GM19035 (cell line): ENCODE measurements at regions not wholly inside any gene's neighbourhood (a gene's known extent, or its start where the extent isn't known, plus 50 kb on each side); places are given as distances from the start of the nearest gene placed in this dataset.

Experiments used
- ATAC-seq: cut with Tn5 transposase; IDR thresholded peaks from one replicate; pipeline ENCODE4 v1.9.1; 2021; ENCODE audit not compliant: unreplicated experiment

GRCh38 chr17:68749349-68750207 lies 148.4 kb upstream of the FAM20A start:
- ATAC-seq: no peak

DNA sequence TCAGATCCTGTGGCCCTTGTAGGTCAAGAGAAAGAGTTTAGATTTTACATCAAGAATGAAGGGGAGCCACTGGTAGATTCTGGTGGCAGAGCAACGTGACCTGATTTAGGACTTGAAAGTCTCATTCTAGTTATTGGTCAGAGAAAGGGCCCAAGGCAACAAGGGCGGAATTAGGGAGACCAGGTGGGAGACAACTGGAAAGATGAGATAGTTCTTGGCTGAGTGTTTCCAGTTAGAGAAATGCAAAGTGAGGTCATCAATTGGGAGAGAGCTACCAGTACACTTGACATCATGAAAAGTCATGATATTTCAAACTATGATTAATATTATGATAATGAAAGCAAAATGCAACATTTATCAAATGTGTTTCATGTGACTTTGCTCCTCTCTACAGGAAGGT lies 147.2 kb upstream of the FAM20A start:
- ATAC-seq: no peak

DNA sequence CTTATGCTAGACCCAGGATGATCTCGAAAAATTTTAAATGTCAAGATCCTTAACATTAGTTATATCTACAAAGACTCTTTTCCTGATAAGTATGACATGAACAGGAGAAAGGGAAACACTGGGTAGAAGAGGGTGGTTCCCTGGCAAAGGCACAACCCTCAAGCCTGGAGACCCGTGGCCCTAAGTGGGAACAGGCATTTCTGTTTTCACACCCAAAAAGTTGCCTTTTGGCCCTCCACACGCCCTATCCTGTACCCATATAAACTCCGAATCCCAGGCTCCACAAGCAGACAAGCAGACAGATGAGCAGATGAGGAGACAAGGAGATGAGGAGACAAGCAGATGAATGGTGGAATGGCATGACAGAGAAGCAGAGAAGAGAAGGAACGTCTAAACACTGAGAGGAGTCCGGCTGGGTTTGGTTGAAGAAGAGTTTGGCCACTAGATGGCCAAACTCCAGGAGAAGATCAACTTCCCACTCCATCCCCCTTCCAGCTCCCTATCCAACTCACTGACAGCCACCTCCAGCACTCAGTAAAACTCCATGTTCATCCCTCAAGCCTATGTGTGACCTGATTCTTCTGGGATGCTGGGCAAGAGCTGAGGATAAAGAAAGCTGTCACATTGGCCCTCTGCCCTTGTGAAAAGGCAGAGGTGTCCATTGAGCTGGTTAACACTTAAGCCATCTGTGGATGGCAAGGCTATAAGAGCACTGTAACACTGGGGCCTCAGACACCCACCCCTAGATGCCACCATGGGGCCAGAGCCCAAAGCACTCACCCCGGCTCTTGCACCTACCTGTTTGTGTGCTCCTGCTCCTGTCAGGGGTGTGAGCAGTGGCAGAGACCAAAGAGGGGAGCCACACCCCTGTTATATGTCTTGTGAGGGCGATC lies 139.6 kb upstream of the FAM20A start:
- ATAC-seq: no peak

- ATAC-seq: no peak
These were observed 136.7 kb upstream of the FAM20A start for GRCh38 chr17:68737761-68738443.

DNA sequence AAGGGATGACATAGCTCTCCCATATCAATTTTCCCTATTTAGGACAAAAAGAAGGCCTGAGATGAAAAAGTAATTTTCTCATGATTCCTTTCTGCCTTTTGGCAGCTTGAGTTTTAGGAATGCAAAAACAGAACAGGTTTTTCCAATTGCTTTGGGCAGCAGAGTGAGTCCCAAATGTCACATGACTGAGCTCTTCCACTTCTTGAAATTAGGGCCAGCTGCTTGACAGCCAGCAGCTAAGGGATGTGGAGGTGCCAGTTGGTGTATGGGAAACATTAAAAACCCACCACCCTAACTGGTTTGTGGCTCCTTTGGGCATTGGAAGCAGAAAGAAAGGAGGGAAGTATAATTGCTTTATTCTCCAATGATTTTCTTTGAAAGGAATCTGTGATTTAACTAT lies 133.8 kb upstream of the FAM20A start:
- ATAC-seq: no peak

DNA sequence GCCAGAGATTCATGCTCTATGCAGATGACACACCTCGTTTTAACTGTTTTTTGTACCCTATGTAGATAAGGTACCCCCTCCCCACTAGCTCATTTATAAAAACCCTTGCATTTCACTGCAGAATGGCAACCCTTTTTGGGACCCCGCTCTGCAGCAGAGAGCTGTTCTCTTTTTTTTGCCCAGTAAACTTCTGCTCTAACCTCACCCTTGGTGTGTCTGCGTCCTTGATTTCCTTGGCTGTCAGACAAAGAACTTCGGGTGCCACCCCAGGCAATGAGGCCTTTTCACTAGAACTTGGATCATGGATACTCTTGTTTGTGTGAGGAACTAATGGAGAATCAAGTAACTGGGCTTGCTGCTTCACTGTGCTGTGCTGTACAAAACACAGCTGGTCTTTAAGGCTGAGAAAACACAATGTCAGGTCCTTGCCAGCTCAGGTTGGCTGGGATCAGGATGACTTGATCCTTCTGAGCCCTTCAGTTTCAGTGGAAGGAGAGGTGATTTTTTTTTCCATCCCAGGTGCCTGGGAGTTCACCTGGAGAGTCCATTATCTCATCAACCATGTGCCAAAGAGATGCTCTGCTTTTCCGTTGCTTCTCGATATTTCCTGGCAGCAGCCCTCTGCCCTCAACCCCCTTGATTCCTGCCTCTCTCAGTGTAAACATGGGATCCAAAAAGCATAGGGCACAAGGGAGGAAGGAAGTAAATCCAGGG lies 133.2 kb upstream of the FAM20A start:
- ATAC-seq: no peak

- ATAC-seq: no peak
These were observed 132.3 kb upstream of the FAM20A start for GRCh38 chr17:68733241-68734176.

- ATAC-seq: no peak
These were observed 131.2 kb upstream of the FAM20A start for GRCh38 chr17:68732301-68732749.

GRCh38 chr17:68731465-68731864 lies 130.3 kb upstream of the FAM20A start:
- ATAC-seq: no peak

DNA sequence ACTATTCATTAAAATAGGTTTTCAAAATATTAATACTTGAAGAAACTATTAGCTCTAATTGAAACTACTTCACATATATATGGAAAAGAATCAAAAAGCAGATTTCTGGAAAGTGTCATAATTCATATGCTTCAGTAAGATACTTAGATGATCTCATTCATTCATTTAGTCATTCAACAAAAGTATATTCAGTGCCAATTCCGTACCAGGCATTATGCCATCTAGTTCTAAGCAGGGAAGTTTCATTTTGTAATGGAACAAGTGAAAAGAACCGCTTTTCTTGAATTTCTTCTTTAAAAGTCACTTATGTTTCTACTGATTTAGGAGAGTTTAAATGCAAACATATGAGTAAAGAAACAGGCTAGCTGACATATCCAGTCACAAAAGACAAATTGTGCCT lies 118.3 kb upstream of the FAM20A start:
- ATAC-seq: no peak

- ATAC-seq: no peak
These were observed 117.8 kb upstream of the FAM20A start for GRCh38 chr17:68718926-68719325.

- no peak for ATAC-seq
These were observed 117.3 kb upstream of the FAM20A start for GRCh38 chr17:68718465-68718864.

DNA sequence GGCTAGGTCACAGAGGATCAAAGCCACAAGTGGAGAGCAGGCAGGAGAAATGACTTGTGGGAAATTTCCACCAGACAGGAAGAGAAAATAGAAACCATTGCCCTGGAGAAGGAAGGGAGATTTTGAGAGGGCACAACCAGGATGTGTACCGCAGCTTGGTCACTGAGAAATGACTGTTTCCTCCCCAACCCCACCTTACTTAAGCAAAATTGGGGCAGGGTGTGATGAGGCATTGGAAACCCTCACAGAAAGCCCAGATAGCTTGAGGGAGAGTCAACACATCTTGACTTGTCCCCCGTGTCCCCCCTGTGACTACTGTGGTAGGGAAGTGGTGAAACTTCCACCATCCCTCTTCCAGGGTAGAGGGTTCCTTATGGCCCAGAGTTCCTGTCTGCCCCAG lies 113.5 kb upstream of the FAM20A start:
- no peak for ATAC-seq

DNA sequence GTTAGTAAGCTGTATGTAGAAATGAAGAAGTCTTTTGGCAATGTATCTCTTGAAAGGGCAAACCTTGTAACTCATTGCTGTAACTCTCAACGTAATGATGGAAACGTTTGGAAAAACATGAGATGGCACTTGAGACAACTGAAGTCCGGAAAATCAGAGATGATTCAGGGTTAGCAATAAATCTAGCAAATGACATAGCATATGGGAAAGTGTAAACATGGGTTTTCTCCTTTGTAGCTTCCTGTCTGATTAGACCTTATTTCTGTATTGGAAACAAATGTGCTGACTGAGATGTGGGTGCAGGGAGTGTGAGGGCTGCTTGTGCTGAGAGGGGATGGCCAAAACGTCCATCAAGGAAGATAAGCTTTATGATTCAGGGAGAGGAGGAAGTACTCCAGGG lies 110.7 kb upstream of the FAM20A start:
- ATAC-seq: no peak

DNA sequence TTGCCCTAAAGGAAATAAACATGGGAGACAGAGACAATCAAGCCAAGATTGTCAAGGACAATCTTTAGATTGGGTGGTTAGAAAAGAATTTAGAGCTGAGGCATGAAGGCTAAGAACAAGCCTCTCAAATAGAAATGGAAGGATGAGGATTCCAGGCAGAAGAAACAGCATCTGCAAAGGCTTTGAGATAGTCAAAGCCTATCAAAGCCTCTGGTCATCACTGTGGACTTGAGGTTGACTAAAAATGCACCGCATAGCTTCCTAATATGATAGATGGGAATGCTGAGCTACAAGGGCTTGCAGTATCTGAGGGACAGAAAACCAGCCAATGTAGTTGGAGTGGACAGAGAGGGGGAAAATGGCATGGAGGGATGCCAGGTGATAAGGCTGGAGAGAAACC lies 109.8 kb upstream of the FAM20A start:
- no peak for ATAC-seq

GRCh38 chr17:68710035-68710780 lies 109.0 kb upstream of the FAM20A start:
- no peak for ATAC-seq

DNA sequence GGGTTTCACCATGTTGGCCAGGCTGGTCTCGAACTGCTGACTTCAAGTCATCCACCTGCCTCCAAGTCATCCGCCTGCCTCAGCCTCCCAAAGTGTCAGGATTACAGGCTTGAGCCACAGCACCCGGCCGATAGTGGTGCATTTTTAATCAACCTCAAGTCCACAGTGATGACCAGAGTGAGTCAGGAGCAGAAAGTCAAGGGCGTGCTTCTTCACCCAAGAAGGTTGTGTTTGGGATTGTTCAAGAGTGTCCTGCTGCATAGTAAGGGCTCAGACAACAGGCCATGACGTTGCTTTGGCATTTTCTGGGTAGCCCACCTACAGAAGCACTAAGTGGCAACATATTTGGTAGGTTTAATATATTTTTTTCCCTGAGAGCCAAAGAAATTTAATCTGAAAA lies 108.3 kb upstream of the FAM20A start:
- no peak for ATAC-seq

DNA sequence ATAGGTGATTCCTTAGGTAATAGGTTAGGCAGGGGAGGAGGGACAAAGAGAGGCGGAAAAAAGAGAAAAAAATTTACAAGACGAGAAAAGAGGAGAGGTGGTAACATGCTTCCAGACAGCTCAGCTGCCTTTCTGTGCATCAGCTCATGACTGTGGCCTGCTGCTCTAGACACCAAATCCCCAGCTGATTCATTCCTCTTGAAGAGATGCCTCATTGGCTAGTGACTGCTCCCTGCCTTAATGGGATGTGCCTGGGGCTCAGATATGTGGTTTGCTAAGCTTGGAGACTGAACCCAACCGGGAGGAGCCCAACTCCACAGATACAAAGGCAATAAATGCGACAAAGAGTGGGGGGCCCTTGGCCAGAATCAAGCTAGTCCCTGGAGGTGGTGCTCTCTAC lies 105.9 kb upstream of the FAM20A start:
- no peak for ATAC-seq

DNA sequence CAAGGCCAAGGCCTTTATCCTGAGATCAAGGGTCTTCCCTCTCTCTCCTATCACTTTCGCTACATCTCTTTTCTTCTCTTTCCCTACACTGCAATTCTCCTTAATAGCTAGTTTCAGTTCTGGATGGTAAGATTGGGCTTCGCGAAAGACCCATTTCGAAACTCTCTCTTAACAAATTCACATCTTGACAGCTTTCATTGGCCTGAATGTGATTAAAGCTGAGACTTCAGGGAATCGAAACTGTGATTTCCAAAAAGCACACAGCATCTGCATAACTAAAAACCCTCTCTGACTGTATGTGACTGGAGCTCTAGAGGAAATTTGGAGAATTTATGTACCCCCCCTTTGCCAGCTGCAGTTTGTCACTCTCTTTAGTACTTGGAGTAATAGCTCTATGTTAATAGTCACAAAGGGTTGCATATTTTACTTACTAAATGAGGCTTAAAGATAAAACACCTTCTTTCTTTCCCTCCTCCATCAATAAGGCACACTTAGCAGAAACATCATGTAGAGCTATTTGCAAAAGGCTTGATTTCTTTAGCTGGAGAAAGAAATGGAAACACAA lies 105.3 kb upstream of the FAM20A start:
- ATAC-seq: no peak
